CD4-positive, alpha-beta T cell treated with Interleukin-17A for 4 hours (primary cell): ENCODE measurements at regions not wholly inside any gene's neighbourhood (a gene's known extent, or its start where the extent isn't known, plus 50 kb on each side); places are given as distances from the start of the nearest gene placed in this dataset.

Experiments used
- DNase-seq: peaks from one replicate; pipeline ENCODE4 v3.0.0-alpha.2; 2020; ENCODE audit warnings: mixed read lengths

DNA sequence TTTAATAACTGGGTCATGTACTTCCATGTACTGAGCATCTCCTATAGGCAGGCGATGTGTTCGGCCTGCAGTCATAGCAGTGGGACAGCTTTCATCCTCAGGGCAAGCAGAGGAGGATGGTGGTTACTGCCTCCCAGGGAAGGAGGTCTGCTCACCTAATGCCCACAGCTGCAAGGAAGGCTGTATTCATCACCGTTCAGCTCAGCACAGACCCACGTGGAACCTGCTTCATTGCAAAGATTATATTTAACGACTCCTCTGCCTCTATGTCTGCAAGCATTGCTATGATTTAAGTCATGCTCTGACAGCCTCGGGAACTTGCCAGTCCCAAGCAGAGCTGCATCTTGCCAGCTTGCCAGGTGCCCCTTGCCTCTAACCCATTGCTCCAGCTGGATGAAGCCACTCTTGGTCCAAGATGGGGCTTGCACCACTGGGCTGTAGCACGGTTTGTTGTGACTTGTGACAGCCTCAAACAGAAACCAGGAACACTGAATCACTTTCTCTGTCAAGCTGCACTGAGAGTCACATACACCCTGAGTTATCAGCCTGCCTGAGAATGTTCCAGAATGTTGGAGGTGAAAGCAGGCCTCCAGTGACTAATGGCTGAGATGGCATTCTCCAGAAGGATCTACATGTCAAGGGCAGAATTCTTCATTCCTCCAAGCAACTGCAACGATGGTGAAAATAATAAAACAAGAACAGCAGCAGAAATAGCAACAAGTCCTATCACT, 651.1 kb upstream of the ID2 start:
- no peak for DNase-seq

DNA sequence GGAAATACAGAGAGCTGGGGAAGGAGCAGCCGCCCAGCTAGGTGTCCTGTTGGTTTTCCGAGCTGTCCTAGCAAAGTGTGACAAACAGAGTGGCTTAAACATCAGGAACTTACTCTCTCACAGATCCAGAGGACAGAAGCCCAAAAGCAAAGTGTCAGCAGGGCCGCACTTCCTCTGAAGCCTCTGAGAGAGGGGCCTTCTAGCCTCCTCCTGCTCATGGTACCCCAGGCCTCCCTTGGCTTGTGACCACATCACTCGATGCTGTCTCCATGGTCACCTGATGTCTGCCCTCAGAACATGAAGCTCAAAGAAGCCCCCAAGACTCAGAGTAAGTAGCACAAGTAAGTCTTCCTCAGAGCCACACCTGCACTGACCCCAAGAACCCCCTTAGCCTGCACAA, 650.5 kb upstream of the ID2 start:
- no peak for DNase-seq

DNA sequence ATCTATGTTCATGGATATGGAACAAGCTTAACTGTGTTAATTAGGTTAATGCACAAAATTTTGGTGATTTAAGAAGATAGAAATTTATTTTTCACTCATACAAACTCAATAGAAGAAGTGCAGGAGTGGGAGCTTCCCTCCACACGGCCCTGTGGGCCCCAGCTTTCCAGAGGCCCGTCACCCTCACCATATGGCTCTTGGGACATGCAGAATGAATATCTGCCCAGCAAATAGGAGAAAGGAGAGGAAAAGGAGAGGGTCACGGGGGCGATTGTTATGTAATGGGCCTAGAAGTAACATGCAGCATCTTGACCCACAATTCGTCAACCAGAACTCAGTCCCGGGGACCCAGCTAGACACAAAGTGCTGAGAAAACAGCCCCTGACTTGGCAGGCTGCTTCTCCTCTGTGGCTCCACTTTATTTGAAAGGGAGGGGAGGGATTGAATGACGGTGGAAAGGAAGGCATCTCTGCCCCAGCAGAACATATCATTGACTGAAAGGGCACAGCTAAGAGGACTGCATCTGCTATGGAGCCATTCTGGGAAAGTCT, 648.2 kb upstream of the ID2 start:
- DNase-seq, result no peak

DNA sequence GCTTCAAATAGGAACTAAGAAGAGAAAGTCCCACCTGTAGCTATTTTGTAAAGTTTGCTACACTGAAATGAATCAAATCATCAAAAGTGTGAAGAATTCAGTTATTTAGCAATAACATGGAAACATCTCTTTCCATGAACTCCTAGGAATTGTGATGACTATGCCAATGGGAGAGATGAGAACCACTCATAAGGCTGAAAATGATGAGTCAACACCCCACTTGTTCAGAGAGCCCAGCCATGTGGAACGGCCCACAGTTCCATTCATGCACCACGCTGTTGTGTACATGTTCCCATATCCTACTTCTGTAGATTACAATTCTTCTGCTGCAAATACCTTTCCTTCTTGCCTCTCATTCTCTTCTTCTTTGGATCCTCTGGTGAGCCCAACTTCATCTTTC, 645.5 kb upstream of the ID2 start:
- no peak for DNase-seq

DNA sequence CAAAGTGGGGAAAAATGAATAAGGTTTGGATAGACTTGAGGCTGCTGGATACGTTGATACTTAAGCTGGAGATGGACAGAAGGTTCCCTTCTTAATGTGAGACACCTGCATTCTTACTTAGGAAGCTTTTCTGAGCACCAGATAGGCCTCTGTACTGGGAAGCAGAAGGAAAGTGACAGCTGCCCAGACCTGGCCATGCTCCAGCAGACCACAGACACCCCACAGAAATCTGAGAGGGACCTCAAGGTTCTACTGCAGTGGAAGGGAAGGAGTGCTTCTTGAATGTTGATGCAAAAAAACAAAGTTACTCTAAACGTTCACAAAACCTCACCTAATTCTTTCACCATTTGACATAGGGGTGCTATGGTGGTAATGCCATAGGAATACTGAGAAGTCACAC, 642.1 kb upstream of the ID2 start:
- DNase-seq, result no peak

DNA sequence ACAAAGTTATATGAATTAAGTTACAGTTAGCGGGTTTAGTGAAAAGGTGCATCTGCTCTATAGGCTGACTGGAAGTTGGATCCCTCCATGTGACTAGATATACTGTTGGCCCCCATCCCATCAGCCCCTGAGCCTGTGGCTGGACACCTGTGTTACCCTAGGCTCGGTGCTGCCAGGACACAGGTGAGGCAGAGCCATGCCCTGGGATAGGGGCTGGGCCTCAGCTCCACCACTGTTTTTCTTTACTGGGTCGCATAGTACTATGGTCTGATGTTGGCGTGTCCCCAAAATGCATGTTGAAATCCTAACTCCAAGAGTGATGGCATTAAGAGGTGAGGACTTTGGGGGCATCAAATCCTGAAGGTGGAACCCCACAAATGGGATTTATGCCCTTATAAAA, 638.6 kb upstream of the ID2 start:
- DNase-seq, result no peak

DNA sequence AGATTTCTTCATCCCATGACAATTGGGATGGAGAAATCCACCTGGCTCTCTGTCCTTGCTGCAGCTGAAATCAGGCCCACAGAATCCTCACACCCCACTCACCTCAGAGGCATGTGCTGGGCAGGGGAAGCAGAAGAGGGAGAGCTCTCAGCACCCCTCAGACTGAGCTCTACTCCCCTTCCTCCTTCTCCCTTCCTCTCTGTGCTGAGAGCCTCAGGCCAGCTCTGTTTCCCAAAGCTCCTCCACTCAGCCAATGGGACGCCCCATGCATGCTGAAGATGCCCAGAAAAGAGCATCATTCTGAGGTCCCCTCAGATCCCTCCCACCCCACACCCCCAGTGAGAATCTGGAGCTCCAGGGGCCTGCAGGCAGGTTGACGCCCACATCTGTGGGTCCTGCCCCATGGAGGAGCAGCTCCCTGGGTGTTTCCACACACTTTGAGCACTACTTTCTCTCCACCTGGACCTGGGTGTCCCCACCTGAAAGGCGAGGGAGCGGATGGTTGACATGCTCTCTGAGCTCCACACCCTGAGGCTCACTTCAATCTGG, 637.7 kb upstream of the ID2 start:
- no peak for DNase-seq

DNA sequence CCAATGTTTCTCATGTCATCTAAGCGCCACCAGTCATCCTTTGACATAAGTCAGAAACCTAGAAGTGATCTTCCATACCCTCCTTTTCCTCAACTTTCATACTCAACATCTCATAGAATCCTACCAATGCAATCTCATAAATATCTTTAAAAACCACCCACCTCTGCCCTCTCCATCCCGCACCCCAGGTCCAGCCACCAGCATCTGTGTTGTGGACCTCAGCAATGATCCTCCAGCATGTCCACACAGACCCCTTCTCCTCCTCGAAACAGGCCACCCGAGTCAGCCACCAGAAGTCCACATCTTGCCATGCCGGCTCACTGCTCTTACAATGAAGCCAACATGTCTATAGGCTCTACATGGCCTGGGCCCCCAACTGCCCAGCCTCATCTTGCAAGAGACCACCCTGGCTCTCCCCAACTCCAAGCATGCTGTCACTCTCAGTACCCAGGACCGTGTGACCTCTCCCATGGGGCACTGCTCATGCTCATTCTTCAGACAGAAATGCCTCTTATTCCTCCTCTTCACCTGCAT, 636.7 kb upstream of the ID2 start:
- DNase-seq, result no peak

DNA sequence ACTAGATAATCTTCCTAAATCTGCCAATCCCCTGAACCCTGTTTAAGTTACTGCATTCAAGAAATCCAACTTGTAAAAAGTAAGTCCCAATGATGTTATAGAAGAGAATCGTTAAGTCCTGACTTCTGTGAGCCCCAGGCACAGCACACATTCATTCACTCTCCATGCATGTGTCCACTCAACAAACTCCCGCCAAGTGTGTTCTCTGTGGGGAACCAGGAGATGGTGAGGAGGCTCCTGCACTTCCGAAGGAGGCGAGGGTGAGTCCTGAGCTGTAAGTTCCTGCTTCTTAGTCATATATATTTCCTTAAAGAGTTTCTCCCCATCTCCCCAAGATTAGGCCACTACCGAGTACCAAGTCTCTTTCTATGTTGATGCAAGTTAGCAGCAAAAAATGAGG, 635.0 kb upstream of the ID2 start:
- DNase-seq, result no peak

DNA sequence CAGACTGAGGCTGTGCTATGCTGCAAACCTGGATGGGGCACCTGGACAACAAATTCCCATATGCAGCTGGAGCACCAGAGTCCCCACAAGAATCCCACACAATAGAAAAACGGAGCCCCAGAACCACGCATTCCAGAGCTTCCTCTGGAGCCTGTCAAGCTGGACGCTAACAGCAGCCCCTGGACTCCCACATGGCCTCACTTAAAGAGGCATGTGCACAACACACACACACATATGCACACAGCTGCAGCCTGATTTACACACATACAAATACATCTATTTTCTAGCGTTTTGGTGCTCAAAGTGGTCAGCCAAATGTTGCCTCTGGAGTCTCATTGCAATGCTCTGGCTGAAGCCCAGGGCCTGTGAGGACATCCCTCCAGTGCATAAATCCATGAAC, 632.7 kb upstream of the ID2 start:
- no peak for DNase-seq

DNA sequence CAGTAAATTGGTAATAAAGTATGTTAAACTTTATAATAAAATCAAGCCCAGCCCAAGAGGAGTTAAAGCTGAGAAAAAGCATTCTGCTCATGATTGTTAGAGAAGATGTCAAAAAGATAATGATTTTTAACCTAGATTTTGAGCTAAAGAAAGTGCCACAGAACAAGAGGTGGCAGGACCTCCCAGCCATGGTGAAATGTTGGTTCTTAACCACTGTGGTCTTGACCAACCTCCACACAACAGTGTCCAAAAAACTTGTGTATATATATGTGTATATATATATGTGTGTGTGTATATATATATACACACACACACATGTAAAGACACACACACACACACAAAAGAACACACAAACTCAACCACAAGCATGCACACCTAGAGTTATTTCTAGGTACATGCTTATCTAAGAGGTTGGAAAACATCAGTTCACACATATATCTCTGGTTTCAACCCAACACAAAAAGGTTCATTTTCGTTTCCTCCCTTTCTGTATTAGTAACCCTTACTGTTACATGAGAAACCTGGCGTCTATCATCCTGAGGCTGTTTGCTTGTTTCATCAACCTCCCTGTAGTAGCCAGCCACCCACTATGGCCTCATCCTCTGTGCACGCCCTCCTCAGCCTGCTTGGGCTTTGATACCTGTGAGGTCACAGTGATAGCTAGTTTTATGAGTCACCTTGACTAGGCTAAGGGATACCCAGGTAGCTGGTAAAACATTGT, 631.8 kb upstream of the ID2 start:
- no peak for DNase-seq

DNA sequence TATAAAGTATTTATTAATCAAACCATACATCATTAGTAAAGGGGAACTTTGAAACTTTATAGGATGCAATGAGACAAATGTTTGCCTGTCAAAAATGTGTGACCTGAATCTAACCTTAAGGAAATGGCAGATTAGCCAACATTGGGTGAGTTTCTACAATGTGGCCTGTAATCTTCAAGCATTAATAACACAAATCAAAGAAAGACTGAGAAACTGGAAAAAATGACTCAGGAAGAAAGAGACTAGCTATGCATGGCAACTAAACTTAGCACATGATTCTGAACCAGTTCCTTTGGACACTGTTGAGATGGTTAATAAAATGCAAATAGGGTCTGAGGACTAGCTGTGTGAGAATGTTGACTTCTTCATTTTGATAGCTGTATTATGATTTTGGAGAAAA, 628.6 kb upstream of the ID2 start:
- no peak for DNase-seq

DNA sequence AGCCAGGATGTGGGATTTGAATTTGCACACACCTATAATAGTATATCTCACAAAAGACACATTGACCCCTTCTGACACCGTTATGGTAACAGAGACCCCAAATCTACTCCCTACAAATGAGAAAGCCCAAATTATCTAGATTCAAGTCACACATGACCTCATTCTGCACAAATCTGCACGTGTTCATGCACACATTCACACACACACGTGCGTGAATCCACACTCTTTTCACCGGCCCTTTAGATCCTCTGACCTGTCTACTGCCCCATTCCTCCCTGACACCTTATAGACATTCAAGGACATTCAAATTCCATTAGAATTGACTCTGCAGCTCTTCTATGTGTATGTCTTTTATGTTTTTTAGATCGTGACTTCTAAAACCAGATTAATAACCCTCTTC, 627.8 kb upstream of the ID2 start:
- DNase-seq, result no peak

DNA sequence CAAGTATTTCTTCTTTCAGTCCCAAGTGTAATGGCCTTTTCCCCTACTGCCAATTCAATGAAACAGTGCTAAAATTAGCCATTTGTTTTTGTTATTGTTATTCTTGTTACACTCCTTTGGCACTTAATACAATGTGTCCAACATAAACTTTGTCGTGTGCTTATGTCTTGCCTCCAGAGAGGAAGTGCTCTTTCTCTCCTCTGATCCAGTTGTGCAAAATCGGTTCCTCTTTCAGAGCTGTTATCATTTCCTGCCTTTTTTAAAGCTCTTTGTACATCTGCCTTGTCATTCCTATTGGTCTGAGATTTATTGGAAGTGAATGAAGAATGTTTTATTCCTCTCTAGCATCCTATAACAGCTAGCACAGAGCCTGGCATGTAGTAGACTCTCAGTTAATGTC, 623.2 kb upstream of the ID2 start:
- no peak for DNase-seq

DNA sequence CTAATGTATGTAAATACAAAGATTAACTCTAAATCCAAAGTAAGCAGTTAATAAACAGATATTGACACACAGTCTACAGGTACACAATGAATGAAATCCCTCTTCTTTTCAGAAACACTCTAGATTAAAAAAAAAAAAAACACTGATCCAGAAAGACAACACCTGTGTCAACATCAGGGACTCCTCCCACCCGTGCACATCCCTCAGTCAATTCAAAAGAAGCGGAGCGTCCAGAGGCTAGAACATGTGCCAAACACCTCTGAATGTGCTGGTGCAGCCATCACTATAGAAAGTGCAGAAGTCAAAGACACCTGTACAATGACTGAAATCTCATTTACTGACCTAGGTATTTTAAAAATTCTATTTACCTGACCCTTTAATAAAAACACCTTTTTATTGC, 622.6 kb upstream of the ID2 start:
- DNase-seq, result no peak

DNA sequence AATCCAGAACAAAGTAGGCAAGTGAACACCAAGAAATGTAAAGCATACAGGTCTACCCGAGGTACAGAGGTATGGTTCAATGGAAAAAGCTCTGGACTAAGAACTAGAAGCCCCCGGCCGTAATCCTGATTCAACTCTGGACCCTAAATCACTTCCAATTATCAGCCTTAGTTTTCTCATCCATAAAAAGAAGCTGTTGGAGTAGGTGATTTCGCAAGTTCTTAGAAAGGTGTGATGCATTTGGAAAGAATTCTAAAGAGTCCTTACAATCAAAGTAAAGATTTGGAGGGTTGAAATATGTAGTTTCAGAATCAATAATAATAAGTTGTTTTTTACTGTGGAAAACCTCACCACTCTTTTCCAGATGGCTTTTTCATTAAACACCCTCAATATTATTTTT, 622.1 kb upstream of the ID2 start:
- DNase-seq, result no peak

DNA sequence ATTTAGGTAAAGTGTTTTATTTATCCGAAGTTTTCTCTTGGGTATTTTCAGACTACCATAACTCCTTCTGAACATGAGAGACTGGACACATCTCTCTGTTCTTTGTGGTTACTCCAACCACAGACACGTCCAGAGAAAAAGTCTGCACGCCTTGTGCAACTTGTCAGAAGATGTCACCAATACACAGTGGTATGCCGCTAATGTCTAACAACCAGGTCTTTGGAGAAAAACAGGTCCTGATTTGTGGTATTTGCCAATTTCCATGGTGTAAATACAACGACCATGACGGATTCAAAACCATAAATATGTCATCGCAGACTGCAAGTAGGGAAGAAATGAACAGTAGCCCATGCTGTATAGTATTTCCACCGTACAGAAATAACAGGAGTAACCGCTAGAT, 620.6 kb upstream of the ID2 start:
- DNase-seq, result no peak

DNA sequence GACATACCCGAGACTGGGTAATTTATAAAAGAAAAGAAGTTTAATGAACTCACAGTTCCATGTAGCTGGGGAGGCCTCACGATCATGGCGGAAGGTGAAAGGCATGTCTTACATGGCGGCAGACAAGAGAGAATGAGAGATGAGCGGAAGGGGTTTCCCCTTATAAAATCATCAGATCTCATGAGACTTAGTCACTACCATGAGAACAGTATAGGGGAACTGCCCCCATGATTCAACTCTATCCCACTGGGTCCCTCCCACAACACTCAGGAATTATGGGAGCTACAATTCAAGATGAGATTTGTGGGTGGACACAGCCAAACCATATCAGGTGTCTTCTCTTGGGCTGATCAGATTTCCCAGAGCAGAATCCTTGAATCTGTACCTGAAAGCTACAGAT, 617.3 kb upstream of the ID2 start:
- no peak for DNase-seq

DNA sequence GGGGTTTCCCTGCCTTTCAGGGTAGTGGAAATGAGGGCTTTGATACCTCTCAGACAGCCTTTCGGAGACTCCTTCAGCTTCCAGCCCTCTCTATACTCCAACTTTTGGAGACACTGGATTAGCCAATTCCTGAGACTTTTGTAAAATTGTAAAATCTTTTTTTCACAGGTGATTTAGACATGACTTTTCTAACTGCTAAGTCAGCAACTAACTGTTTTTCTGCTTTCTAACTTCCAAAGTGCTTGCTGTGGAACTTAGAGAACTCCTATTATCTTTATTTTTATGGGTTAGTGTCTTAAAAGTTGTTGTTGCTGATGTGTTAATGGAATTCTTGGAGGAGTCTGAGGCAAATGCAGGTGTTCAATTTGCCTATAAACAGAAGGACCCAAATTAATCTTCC, 616.7 kb upstream of the ID2 start:
- DNase-seq, result no peak

DNA sequence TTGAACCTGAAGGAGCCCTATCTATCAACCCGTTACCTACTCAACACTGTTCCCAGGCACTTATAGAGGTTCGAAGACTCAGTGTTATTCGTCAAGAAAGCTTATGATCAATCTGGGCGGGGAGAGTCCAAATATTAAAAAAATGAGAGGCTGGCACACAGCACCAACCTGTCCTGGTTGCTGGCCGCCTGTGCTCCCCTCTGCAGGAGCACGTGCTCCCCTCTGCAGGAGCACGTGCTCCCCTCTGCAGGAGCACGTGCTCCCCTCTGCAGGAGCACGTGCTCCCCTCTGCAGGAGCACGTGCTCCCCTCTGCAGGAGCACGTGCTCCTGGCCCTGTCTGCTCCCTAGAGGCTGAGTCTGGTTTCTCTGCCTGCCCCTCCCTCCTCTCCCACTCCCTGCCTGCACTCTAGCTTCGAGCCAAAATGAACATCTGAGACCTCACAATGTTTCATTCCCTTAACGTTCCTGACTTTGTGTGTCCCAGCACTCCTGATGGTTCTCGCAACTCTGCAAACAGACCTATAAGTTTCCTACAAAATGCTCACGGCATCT, 614.0 kb upstream of the ID2 start:
- DNase-seq, result no peak

DNA sequence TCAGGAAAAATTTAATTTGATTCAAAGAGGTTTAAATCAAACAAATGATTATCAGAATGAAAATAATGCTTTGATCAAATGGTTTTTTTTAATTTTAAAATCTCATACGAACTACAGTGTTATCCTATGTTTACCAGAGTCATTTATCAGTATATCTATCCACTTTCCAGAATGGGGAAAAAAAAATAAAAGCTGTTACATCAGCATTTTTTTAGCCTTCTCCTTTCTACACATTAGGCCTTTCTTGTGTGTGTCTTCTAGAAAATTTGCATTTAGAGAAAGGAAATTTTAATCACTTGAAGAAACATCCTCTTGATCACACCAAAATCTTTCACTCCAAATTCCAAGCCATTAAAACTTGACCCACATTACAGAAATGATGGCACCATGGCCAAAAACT, 608.9 kb upstream of the ID2 start:
- DNase-seq, result no peak

DNA sequence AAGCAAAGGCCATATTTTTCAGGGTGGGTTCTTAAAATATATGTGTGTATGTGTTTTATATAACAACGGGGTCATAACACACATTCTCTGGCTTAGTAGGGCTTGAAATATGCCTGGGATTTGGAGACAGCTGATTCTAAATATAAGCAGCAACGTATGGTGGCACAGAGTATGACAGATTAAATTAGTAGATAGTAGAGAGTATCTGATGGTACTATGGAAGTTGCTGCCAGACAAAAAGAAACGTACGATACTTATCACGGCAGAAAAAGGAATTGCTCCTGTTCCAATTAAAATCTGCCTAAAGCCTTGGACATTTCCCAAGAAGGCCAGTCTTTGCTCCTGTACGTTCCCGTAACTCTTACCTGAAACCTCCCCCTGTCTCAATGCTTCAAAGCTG, 607.9 kb upstream of the ID2 start:
- DNase-seq, result no peak

DNA sequence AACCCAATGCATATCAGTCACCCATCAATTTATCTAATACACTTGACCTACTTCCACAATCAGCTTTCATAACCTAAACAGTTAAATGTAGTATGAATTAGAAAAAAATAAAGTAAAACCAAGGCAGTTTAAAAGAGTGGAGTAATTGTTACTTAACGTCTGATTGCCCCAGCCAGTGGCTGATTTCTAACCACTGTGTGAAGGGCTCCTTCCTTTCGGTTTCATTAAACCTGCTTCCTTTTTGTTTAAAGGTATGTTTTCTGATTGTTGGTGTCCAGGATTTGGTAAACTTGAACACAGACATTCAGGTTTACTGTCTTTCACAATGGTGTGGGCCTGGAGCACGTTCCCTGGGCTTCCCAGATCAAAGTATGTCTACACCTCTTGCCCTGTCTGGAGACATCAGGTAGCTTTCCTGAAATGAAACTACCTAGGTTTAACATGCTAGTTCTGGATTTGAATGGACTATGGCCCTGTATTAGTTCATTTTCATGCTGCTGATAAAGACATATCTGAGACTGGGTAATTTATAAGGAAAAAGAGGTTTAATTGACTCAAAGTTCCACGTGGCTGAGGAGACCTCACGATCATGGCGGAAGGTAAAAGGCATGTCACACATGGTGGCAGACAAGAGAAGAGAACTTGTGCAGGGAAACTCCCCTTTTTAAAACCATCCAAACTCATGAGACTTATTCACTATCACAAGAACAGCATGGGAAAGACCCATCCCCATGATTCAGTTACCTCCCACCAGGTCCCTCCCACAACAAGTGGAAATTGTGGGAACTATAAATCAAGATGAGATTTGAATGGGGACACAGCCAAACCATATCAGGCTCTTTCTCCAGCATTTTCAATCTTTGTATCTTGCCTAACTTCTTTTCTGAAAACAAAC, 605.2 kb upstream of the ID2 start:
- DNase-seq, result no peak
